HG03460 (cell line): ENCODE measurements at regions not wholly inside any gene's neighbourhood (a gene's known extent, or its start where the extent isn't known, plus 50 kb on each side); places are given as distances from the start of the nearest gene placed in this dataset.
"Not testable (repeated sequence)": the region's sequence is repeated elsewhere in the genome, so short reads cannot be mapped to it uniquely, and the experiment has no call there.

Experiments used
- ATAC-seq: cut with Tn5 transposase; IDR thresholded peaks from one replicate; pipeline ENCODE4 v1.9.1; 2021; ENCODE audit not compliant: unreplicated experiment

GRCh38 chr2:175872721-175873120 lies 129.3 kb downstream of the LNPK start:
- ATAC-seq = no peak

DNA sequence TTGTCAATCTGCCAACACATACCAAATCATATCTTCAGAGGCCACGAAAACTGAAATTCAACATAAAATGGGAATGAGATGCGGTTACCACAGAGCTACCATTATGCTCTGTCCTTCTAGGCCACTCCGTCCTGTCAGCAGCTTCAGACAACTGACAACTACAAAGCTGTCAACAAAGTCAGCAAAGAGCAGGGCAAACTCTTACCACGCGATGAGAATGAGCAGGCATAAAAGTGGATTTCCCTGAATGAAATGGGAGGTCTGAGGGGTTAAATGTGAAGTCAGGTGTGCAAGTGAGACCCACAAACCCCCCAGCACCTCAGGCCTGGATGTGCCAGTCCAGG lies 130.1 kb downstream of the LNPK start:
- ATAC-seq = no peak

DNA sequence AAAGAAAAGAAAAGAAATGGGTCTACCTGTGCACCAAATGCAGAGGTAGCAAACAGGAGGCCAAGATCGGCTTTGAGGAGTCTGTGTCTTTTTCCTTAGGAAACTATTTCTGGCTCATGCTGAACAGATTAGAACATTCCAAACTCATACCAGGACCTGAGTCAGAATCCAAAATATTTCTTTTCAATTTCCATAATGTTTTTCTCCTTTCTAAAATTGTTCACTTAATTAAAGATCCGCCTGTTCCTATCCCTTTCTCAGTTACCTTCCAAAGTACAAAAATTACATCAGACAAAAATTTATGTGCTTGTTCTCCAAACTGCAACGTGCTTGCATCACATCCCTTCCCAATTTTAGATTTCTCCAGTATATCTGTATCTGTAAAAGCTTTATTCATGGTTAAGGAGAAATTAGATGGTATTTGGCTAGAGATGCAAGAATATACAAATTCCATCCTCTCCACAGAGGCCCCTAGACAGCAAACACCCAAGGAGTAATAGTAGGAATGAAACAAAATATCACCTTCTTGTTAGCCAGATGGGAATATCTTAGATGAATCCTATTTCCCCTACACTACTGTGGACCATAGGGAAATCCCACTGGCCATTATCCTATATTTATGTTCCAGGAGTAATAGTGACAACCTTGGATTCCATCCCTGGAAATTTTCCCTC lies 130.6 kb downstream of the LNPK start:
- no peak for ATAC-seq

DNA sequence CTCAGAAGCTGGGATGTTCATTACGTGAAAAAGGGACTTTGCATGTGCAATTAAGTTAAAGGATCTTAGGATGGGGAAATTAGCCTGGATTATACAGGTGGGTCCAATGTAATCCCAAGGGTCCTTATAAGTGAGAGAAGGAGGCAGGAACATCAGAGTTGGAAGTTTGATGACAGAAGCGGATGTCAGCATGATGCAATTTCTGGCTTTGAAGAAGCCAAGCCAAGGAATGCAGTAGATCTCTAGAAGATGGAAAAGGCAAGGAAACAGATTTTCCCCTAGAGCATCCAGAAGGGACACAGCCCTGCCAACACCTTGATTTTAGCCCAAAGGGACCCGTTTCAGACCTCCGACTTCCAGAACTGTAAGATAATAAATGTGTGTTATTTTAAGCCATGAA lies 136.4 kb downstream of the LNPK start:
- ATAC-seq = no peak

DNA sequence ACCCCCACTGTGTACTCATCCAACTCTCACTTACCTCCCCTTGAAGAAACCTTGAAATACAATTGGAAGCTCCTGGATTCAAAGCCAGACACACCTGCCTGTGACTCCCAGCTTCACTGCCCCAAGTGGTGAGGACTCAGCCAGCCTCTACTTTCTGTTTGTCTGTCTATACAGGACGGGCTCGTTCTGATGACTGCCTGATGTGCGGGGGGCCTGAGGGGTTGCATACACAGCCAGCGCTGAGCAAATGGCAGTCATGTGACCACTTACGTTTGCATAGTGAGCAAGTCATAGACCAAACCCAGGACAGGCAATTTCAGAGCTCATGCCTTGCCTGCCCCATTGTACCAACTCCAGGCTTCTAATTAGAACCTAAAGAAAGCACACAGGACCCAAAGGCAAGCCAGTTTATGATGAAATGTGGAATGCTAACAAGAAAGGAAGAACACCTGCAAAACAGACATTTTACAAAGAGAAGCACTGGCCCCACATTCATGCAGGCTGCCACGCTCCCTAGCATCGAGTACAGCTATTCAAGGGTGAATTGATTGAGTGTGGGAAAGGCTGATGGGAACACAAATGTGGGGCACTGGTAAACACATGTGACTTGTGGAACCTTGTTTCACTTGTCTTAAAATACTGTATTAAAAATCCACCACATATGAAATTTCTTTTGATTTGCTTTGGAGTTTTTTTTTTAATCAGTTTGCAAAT lies 137.8 kb downstream of the LNPK start:
- no peak for ATAC-seq

DNA sequence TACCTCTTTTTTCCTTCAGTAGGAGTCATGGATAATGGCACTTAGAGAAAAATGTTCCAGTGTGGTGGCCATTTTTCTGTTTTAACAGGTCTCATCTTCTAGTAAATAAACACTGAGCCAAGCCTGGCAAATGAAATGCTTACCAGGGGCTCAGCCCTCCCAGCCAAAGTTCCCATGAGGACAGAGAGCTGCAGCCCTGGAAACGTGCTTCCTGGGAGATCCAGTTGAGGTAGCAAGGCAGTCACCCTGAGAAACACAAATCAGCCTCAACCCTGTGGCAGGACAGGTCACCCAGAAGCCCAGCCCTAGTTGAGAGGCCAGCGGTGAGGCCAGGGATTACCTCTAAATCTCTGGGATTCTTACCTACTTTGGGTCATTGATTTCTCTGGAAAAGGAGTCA lies 140.1 kb downstream of the LNPK start:
- ATAC-seq = no peak

- ATAC-seq = no peak
Observed at GRCh38 chr2:175855794-175856453, 146.1 kb downstream of the LNPK start.

GRCh38 chr2:175855236-175855635 lies 146.8 kb downstream of the LNPK start:
- no peak for ATAC-seq

DNA sequence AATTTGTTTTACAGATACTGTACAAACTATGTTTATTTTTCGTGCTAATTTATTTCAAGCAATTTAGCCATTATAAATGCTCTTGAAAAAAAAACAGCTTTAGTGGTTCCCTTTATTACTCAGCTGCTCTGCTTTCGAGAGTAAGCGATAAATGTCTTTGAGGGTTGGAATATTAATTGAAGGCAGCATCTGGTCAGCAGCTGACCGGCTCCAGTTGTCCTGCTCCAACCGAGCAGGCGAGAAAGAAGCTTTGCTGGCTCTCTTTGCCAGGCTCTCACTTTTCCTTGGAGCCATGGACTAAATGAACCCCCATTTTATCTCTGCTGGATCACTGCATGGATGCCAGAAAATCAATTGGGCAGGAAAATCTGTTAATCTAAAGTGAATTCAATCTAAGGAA lies 147.4 kb downstream of the LNPK start:
- ATAC-seq = no peak

- ATAC-seq = no peak
Observed at GRCh38 chr2:175854129-175854528, 147.9 kb downstream of the LNPK start.

DNA sequence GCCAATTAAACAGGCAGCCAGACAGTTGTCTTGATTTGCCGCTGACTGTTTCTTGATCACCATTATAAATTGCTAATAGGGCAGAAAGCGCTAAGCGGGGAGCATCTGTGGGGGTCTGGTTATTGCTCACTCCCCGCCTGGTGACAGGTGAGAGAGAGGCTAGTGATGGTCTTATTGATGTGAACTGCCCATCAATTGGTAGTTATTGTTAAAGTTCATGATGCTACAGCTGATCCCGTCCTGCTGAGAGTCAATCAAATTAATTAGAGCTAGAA lies 148.5 kb downstream of the LNPK start:
- no peak for ATAC-seq

DNA sequence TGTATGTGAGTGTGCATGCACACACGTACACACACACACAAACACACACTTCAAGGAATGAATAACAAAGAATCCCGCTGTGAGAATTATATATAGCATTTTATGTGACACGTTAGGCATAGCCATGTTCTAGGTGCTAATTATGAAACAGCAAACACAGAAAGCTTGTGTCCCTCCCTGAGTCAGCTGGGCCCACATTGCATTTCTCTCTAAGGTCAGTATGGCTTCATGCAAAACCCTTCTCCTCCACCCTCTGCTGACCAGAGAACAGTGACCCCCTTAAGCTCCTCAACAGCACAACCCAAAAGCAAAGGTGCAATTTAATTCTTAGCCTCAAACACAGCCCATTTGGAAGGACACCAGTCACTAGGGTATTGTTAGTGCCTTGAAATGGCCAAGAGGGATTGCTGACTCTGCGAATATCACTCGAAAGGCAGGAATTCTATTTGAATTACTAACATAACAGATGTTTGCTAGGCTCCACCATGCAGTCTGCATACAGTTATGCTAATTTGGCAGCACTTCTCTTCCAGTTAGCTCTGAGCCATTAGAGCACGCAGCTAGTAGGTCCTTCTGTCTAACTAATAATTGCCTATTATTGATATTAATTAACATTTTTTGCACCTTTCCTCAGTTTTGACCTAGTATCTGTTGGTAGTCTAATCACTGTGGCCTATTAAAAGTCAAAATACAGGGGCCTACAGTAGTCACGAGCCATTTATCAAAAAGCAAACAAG lies 149.0 kb downstream of the LNPK start:
- no peak for ATAC-seq

DNA sequence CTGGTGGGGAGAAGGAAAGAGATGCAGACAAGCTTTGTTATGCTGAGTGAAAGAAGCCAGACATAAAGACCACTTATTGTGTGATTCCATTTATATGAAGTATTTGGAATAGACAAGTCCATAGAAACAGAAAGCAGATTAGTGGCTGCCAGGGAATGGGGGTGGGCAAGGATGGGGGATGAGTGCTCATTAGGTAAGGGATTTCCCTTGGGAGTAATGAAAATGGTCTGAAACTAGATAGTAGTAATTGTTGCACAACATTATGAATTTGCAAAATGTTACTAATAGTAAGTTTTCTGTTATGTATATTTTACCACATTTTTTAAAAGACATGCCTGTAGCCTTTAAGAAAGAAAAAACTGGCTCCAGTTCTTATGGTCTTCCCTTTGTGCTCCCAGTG lies 154.9 kb downstream of the LNPK start:
- ATAC-seq = no peak

DNA sequence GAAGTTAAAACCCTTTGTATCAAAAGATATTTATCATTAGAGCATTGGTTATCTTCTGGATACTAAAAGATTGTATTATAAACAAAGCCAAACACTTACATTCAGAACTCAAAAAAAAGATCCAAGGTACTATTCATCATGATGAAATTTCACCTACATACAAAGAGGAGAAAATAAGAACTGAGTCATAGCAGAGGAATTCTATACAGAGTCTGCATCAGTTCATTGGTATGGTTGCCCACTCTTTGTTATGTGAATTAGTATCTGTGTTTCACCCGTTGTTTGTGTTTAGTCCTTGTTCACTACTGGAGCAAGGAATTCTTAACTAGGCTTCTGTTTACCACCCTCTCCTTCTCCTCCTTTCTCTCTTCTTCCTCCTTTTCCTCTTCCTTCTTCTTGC lies 157.9 kb downstream of the LNPK start:
- no peak for ATAC-seq

DNA sequence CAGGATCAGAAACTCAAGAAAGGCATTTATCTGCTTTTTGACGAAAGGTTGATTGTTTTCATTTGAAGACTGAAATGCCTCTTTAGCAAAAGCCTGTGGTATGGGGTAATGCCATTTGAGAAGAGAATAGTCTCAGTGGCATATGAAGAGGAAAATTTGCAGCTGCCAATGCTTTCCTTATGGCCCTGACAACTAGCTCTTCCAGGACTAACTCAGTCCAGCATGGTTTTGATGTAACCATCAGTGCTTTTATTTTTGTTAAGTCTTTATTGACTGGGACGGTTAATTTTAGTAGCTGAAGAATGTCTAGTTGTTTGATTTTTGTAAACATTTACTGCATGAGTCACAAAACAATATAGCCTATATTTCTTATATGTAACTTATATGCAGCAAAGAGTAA lies 158.4 kb downstream of the LNPK start:
- no peak for ATAC-seq

- no peak for ATAC-seq
Observed at GRCh38 chr2:175842996-175843395, 159.1 kb downstream of the LNPK start.

GRCh38 chr2:175840765-175841164 lies 161.3 kb downstream of the LNPK start:
- ATAC-seq = not testable (repeated sequence)

DNA sequence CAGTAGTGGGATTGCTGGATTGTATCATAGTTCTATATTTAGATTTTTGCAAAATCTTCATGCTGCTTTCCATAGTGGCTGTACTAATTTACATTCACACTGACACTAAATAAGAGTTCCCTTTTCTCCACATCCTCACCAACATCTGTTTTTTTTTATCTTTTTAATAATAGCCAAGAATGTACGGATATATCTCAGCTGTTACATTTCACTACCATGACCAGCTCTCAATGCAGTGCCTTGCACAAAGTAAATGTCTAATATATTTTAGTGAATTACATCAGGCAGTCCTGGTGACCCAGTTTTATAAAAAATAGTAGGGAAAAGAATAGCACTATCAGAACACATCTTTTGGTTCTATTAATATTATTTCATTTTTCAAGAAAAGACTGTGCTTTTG lies 161.8 kb downstream of the LNPK start:
- ATAC-seq = no peak

DNA sequence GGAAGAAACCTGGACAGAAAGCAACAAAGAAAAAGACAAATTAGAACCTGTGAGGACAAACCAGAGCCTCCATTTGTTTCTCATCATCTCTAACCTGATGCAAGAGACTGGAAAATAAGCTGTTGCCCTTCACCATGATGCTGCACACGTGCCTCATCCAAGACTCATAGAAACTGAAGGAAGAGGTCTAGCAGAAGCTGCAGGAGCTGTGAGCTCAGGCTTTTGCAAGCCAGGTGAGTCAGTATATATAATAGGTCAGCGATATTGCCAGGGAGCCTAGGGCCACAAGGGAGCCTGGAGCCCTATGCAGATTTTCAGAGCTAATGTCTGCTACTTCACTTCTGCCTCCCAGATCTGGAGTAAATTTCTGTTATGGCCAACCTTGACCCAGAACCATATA lies 163.1 kb downstream of the LNPK start:
- ATAC-seq = no peak

GRCh38 chr2:175837046-175837445 lies 165.0 kb downstream of the LNPK start:
- no peak for ATAC-seq

DNA sequence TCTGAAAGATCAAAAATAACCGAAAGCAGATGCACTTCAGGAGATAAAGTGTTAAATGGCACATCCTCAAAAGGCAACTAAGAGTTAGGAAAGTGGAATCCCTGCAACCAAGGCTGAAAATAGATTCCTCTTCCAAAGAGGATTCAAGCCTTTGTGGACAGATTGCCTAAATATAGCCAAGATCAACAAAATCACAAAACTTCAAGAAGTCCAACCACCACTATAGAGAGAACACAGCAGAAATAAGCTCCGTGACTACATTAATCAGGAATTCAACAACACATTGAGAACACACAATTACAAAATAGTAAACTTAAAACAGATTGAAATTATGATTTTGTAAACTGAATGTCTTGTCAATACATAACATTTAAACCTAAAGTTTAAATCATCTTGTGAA lies 165.7 kb downstream of the LNPK start:
- ATAC-seq = no peak

- ATAC-seq = no peak
Observed at GRCh38 chr2:175834477-175834876, 167.6 kb downstream of the LNPK start.
